Chondrocyte (in vitro differentiated cells): ENCODE measurements at regions not wholly inside any gene's neighbourhood (a gene's known extent, or its start where the extent isn't known, plus 50 kb on each side); places are given as distances from the start of the nearest gene placed in this dataset.
A peak's percentile ranks its signal among the peaks of the same experiment; 100 is the strongest.

Experiments
- DNase-seq: peaks from one replicate; pipeline ENCODE4 v3.0.0; 2021; ENCODE audit warnings: mixed read lengths, low spot score
- H3K27ac Mint-ChIP-seq: one replicate; pipeline ENCODE4 v1.8.0; 2021; ENCODE audit warnings: mild to moderate bottlenecking, moderate library complexity, mixed read lengths; ENCODE audit not compliant: unreplicated experiment
- H3K27me3 Mint-ChIP-seq: 2 replicates; pipeline ENCODE4 v1.8.0; 2021; ENCODE audit warnings: low read depth, mixed read lengths
- H3K36me3 Mint-ChIP-seq: 2 replicates; pipeline ENCODE4 v1.8.0; 2021; ENCODE audit warnings: low read depth, mixed read lengths
- H3K4me1 Mint-ChIP-seq: 2 replicates; pipeline ENCODE4 v1.8.0; 2021; ENCODE audit warnings: low read depth, mild to moderate bottlenecking, mixed read lengths
- H3K4me3 Mint-ChIP-seq: one replicate; pipeline ENCODE4 v1.8.0; 2021; ENCODE audit warnings: mild to moderate bottlenecking, moderate library complexity, mixed read lengths; ENCODE audit not compliant: unreplicated experiment
- H3K9me3 Mint-ChIP-seq: 2 replicates; pipeline ENCODE4 v1.8.0; 2021; ENCODE audit warnings: low read depth, mixed read lengths
- CTCF ChIP-seq: fragments of 200-600 bp; sonication (generic); IDR thresholded peaks from 2 replicates; pipeline ENCODE4 v1.5.0; 2021; ENCODE audit warnings: antibody characterized with exemption, mild to moderate bottlenecking, moderate library complexity

GRCh38 chrX:63470506-63470905 is 119.4 kb upstream of the SPIN4 start:
- peaks cover 34% of the 10 kb centered on the region for H3K9me3 Mint-ChIP-seq
- H3K4me3 Mint-ChIP-seq = no peak overlapping the region
- H3K36me3 Mint-ChIP-seq = peaks cover 7% of the 10 kb centered on the region
- peaks cover 4% of the 10 kb centered on the region for H3K4me1 Mint-ChIP-seq
- H3K27ac Mint-ChIP-seq = no peak overlapping the region
- no peak for DNase-seq
- no peak for TF ChIP-seq CTCF
- H3K27me3 Mint-ChIP-seq = no peaks in the 10 kb centered on the region

- TF ChIP-seq CTCF = peak; percentile 39
- Mint-ChIP-seq H3K27me3 (no peaks in the 10 kb centered on the region), H3K4me1 (peaks cover 4% of the 10 kb centered on the region), H3K27ac (no peak overlapping the region), H3K36me3 (peaks cover 9% of the 10 kb centered on the region), H3K9me3 (peaks cover 32% of the 10 kb centered on the region), H3K4me3 (no peak overlapping the region)
- DNase-seq = no peak
These were observed 115.6 kb upstream of the SPIN4 start for GRCh38 chrX:63466690-63467089.

GRCh38 chrX:63458981-63459380 is 107.8 kb upstream of the SPIN4 start:
- H3K36me3 Mint-ChIP-seq = peaks cover 3% of the 10 kb centered on the region
- DNase-seq = no peak
- H3K27ac Mint-ChIP-seq = no peak overlapping the region
- TF ChIP-seq CTCF = no peak
- H3K27me3 Mint-ChIP-seq = no peaks in the 10 kb centered on the region
- peaks cover 33% of the 10 kb centered on the region for H3K9me3 Mint-ChIP-seq
- H3K4me1 Mint-ChIP-seq = no peaks in the 10 kb centered on the region
- no peak overlapping the region for H3K4me3 Mint-ChIP-seq

- no peaks in the 10 kb centered on the region for H3K4me1 Mint-ChIP-seq
These were observed 102.4 kb upstream of the SPIN4 start for GRCh38 chrX:63453571-63453970.

GRCh38 chrX:63441717-63442116 is 90.6 kb upstream of the SPIN4 start:
- no peak for DNase-seq
- H3K27me3 Mint-ChIP-seq = no peaks in the 10 kb centered on the region
- no peak overlapping the region for H3K27ac Mint-ChIP-seq
- no peak for TF ChIP-seq CTCF
- peaks cover 43% of the 10 kb centered on the region for H3K9me3 Mint-ChIP-seq
- H3K4me3 Mint-ChIP-seq = no peak overlapping the region
- H3K36me3 Mint-ChIP-seq = no peaks in the 10 kb centered on the region
- peaks cover 10% of the 10 kb centered on the region for H3K4me1 Mint-ChIP-seq

More at GRCh38 chrX:63453571-63453970, 102.4 kb upstream of the SPIN4 start:
- H3K9me3 Mint-ChIP-seq = peaks cover 68% of the 10 kb centered on the region
- TF ChIP-seq CTCF = no peak
- no peak for DNase-seq
- no peaks in the 10 kb centered on the region for H3K27me3 Mint-ChIP-seq
- no peak overlapping the region for H3K27ac Mint-ChIP-seq
- H3K4me3 Mint-ChIP-seq = no peak overlapping the region
- H3K36me3 Mint-ChIP-seq = peaks cover 18% of the 10 kb centered on the region
